Activated CD8-positive, alpha-beta memory T cell treated with anti-CD3 and anti-CD28 coated beads, Interleukin-2, amount 10 ng/mL, durations not matched to agents 7 days and 5 days (primary cell): ENCODE measurements at regions not wholly inside any gene's neighbourhood (a gene's known extent, or its start where the extent isn't known, plus 50 kb on each side); places are given as distances from the start of the nearest gene placed in this dataset.

ENCODE experiments used
- ATAC-seq: fragments of 150-1000 bp; cut with Tn5 transposase; one replicate; pipeline ENCODE4 v1.10.0; 2021; ENCODE audit warnings: moderate library complexity
- CTCF ChIA-PET: fragments of 350-600 bp; sonication (Branson Sonifier 250); formaldehyde crosslinking; loops from one replicate; lab custom pipeline; 2021; ENCODE audit warnings: antibody characterized with exemption; lab: Charles Lee
- DNase-seq: peaks from one replicate; pipeline ENCODE4 v3.0.0-alpha.2; 2020
- H3K27ac Mint-ChIP-seq: one replicate; pipeline ENCODE4 v1.8.0; 2021; ENCODE audit warnings: mild to moderate bottlenecking, mixed read lengths
- H3K27me3 Mint-ChIP-seq: one replicate; pipeline ENCODE4 v1.8.0; 2021; ENCODE audit warnings: mixed read lengths
- H3K36me3 Mint-ChIP-seq: one replicate; pipeline ENCODE4 v1.8.0; 2021; ENCODE audit warnings: mild to moderate bottlenecking, mixed read lengths
- H3K4me1 Mint-ChIP-seq: one replicate; pipeline ENCODE4 v1.8.0; 2021; ENCODE audit warnings: mixed read lengths
- H3K4me3 Mint-ChIP-seq: one replicate; pipeline ENCODE4 v1.8.0; 2021; ENCODE audit warnings: mild to moderate bottlenecking, moderate library complexity, mixed read lengths
- H3K9me3 Mint-ChIP-seq: one replicate; pipeline ENCODE4 v1.8.0; 2022; ENCODE audit warnings: low read depth, mixed read lengths

DNA sequence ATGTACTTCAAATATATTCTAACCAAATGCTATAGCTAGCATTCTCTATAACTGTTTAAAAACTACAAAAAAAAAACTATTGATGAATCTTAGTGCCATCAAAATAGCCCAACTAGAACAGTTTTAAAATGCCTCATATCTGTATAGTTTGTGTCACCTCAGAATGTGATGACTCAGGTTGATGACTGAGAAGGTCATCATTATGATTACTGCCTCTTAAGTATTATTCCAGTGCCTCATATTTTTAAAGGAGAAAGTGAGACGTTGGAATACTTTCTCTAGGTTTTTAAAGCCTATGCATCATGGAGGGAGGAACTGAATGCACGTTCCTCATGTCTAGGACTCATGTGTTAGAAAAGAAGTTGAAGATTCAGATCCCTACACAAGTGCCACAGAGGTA, 88.2 kb downstream of the TMA16 start:
- Mint-ChIP-seq H3K36me3 (no peaks in the 10 kb centered on the region), H3K9me3 (no peaks in the 10 kb centered on the region), H3K27me3 (no peaks in the 10 kb centered on the region), H3K27ac (no peak overlapping the region), H3K4me3 (no peak overlapping the region), H3K4me1 (no peaks in the 10 kb centered on the region)
- CTCF ChIA-PET, result no interaction called here
- DNase-seq (no peak), ATAC-seq (no peak)

GRCh38 chr4:163587867-163588266, 93.4 kb downstream of the TMA16 start:
- no peak for ATAC-seq
- no peaks in the 10 kb centered on the region for H3K27me3 Mint-ChIP-seq

DNA sequence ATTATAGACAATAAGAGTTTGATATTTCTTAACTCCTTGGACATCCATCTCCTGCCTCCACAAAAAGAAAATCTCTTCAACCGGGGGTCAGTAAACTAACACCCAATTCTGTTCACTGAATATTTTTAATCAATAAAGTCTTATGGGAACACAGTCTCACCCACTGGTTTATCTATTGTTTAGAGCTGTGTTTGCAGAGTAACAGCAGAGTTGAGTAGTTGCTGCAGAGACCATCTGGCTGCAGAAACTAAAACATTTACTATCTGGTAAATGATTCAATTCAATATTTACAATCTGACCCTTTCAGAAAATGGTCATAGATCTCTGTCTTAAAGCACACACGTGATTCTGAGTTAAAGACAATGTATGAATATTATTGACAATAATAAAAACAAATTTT, 94.0 kb downstream of the TMA16 start:
- no peak overlapping the region for H3K4me3 Mint-ChIP-seq
- H3K4me1 Mint-ChIP-seq, result no peaks in the 10 kb centered on the region
- CTCF ChIA-PET, result no interaction called here

More at GRCh38 chr4:163587867-163588266, 93.4 kb downstream of the TMA16 start:
- Mint-ChIP-seq H3K9me3 (no peaks in the 10 kb centered on the region), H3K4me3 (no peak overlapping the region), H3K27ac (no peak overlapping the region), H3K4me1 (no peaks in the 10 kb centered on the region), H3K36me3 (no peaks in the 10 kb centered on the region)
- DNase-seq, result no peak
- CTCF ChIA-PET, result no interaction called here

DNA sequence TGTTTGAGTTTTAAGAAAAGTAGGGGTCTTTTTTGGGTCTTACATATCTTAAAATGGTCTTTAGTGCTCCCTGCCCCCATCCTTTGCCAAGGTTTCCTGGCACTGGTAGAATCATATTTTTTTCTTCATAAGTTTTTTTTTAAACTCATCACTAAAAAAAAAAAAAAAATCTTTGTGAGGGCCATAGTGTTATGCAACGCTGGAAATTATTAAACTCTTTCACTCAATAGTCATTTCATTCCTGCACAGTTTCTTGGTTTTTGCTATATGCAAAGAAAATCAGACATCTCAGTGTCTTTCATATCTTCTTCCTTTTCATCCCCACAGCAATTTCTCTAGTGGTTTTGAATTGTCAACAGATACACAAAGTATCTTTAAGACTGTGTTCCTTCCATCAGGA, 95.6 kb downstream of the TMA16 start:
- Mint-ChIP-seq H3K4me3 (no peak overlapping the region), H3K4me1 (no peaks in the 10 kb centered on the region), H3K27me3 (no peaks in the 10 kb centered on the region), H3K27ac (no peak overlapping the region), H3K9me3 (no peaks in the 10 kb centered on the region), H3K36me3 (no peaks in the 10 kb centered on the region)
- no peak for ATAC-seq
- no peak for DNase-seq
- CTCF ChIA-PET, result no interaction called here

More for the DNA sequence above, 94.0 kb downstream of the TMA16 start:
- Mint-ChIP-seq H3K9me3 (no peaks in the 10 kb centered on the region), H3K27ac (no peak overlapping the region), H3K27me3 (no peaks in the 10 kb centered on the region), H3K36me3 (no peaks in the 10 kb centered on the region)
- DNase-seq (no peak), ATAC-seq (no peak)

DNA sequence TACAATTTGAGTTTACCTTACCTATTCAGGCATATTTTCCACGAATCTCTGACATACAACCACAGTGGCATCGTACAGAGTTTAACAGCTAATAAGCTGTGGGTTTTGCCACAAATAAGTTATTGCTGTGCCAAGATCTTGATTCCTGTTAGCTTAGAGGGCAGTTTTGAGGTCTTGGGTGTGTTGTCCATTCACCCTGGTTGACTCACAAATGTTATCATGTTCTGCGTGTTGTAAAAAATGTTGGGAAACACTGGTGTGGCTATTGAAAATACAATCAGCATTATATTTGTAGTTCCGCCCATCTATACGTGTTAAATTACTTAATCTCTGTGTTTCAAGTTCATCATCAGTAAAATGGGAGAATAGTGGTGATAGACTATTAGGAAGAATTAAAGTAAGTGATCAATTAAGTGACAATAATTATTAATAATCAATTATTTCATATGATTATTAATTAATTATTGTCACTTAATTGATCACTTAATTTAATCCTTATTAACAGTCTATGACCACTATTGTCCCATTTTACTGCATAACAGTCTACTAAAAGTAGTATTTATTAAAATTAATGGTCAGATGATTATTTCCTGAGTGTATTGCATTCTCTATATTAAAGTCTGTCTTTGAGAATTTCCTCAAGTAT, 96.3 kb downstream of the TMA16 start:
- ATAC-seq (no peak), DNase-seq (no peak)
- CTCF ChIA-PET, result interaction anchor here (1.1 kb wide), 1 partner anchor 40 kb away, joined by 4 read pairs; no protein-coding TSS in a partner anchor
- no peaks in the 10 kb centered on the region for H3K27me3 Mint-ChIP-seq
- no peaks in the 10 kb centered on the region for H3K9me3 Mint-ChIP-seq
- no peaks in the 10 kb centered on the region for H3K4me1 Mint-ChIP-seq
- no peaks in the 10 kb centered on the region for H3K36me3 Mint-ChIP-seq
- no peak overlapping the region for H3K4me3 Mint-ChIP-seq
- H3K27ac Mint-ChIP-seq, result no peak overlapping the region

- Mint-ChIP-seq H3K36me3 (no peaks in the 10 kb centered on the region), H3K27ac (no peak overlapping the region), H3K9me3 (no peaks in the 10 kb centered on the region), H3K4me3 (no peak overlapping the region), H3K27me3 (no peaks in the 10 kb centered on the region), H3K4me1 (no peaks in the 10 kb centered on the region)
- CTCF ChIA-PET, result interaction anchor here (1.1 kb wide), 1 partner anchor 41 kb away, joined by 4 read pairs; no protein-coding TSS in a partner anchor
- no peak for ATAC-seq
- no peak for DNase-seq
Measured at GRCh38 chr4:163591614-163592020, 97.1 kb downstream of the TMA16 start.

GRCh38 chr4:163592212-163592611, 97.7 kb downstream of the TMA16 start:
- no peak for ATAC-seq

GRCh38 chr4:163595580-163595979, 101.1 kb downstream of the TMA16 start:
- Mint-ChIP-seq H3K4me3 (no peak overlapping the region), H3K27me3 (no peaks in the 10 kb centered on the region), H3K36me3 (no peaks in the 10 kb centered on the region), H3K4me1 (no peaks in the 10 kb centered on the region), H3K9me3 (no peaks in the 10 kb centered on the region), H3K27ac (no peak overlapping the region)
- no peak for ATAC-seq
- CTCF ChIA-PET, result no interaction called here
- DNase-seq, result no peak

More at GRCh38 chr4:163592212-163592611, 97.7 kb downstream of the TMA16 start:
- CTCF ChIA-PET, result no interaction called here
- DNase-seq, result no peak
- Mint-ChIP-seq H3K4me3 (no peak overlapping the region), H3K4me1 (no peaks in the 10 kb centered on the region), H3K27ac (no peak overlapping the region), H3K9me3 (no peaks in the 10 kb centered on the region), H3K36me3 (no peaks in the 10 kb centered on the region), H3K27me3 (no peaks in the 10 kb centered on the region)

GRCh38 chr4:163598028-163598427, 103.5 kb downstream of the TMA16 start:
- no peak overlapping the region for H3K27ac Mint-ChIP-seq
- no peaks in the 10 kb centered on the region for H3K4me1 Mint-ChIP-seq
- ATAC-seq (no peak), DNase-seq (no peak)
- CTCF ChIA-PET, result no interaction called here
- H3K36me3 Mint-ChIP-seq, result no peaks in the 10 kb centered on the region
- no peaks in the 10 kb centered on the region for H3K9me3 Mint-ChIP-seq
- no peak overlapping the region for H3K4me3 Mint-ChIP-seq
- H3K27me3 Mint-ChIP-seq, result no peaks in the 10 kb centered on the region

DNA sequence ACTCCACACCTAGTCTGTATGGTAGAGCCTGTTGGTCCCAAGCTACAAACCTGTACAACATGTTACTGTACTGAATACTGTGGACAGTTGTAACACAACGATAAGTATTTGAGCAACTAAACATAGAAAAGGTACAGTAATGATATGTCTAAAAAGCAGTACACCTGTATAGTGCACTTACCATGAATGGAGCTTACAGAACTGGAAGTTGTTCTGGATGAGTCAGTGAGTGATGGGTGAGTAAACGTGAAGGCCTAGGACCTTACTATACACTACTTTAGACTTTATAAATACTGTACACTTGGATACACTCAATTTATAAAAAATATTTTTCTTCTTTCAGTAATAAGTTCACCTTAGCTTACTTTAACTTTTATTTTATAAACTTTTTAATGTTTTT, 104.0 kb downstream of the TMA16 start:
- no peak overlapping the region for H3K27ac Mint-ChIP-seq
- DNase-seq (no peak), ATAC-seq (no peak)
- no peaks in the 10 kb centered on the region for H3K4me1 Mint-ChIP-seq
- no peaks in the 10 kb centered on the region for H3K9me3 Mint-ChIP-seq
- H3K4me3 Mint-ChIP-seq, result no peak overlapping the region
- no peaks in the 10 kb centered on the region for H3K36me3 Mint-ChIP-seq
- H3K27me3 Mint-ChIP-seq, result no peaks in the 10 kb centered on the region
- CTCF ChIA-PET, result interaction anchor here (1.1 to 1.7 kb wide), 2 partner anchors 13 to 48 kb away, joined by 3 to 5 read pairs; no protein-coding TSS in a partner anchor

DNA sequence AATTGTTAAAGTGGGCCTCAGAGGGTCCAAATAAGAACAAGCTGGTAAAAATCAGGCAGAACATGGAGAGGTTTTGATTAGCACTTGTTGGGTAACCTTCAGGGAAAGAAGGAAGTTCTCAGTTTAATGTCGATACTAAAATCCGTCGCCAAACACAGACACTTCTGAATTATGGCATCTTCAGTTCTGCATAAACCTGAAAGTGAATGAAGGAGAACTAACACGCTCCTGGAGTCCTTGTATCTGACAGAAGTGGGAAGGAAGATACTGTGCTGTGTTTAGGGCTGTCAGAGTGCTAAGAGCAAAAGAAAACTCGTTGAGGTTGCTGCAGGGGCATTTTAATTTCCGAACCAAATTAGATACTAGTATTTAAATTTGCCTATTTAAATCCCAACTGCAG, 106.2 kb downstream of the TMA16 start:
- CTCF ChIA-PET, result no interaction called here
- no peaks in the 10 kb centered on the region for H3K4me1 Mint-ChIP-seq
- H3K27ac Mint-ChIP-seq, result no peak overlapping the region
- no peaks in the 10 kb centered on the region for H3K9me3 Mint-ChIP-seq
- H3K27me3 Mint-ChIP-seq, result no peaks in the 10 kb centered on the region
- ATAC-seq (no peak), DNase-seq (no peak)
- no peaks in the 10 kb centered on the region for H3K36me3 Mint-ChIP-seq
- H3K4me3 Mint-ChIP-seq, result no peak overlapping the region

- Mint-ChIP-seq H3K9me3 (no peaks in the 10 kb centered on the region), H3K27me3 (no peaks in the 10 kb centered on the region), H3K27ac (no peak overlapping the region), H3K4me1 (peaks cover 3% of the 10 kb centered on the region), H3K4me3 (no peak overlapping the region), H3K36me3 (no peaks in the 10 kb centered on the region)
- CTCF ChIA-PET, result no interaction called here
- ATAC-seq (no peak), DNase-seq (no peak)
Measured at GRCh38 chr4:163603257-163603656, 108.8 kb downstream of the TMA16 start.

DNA sequence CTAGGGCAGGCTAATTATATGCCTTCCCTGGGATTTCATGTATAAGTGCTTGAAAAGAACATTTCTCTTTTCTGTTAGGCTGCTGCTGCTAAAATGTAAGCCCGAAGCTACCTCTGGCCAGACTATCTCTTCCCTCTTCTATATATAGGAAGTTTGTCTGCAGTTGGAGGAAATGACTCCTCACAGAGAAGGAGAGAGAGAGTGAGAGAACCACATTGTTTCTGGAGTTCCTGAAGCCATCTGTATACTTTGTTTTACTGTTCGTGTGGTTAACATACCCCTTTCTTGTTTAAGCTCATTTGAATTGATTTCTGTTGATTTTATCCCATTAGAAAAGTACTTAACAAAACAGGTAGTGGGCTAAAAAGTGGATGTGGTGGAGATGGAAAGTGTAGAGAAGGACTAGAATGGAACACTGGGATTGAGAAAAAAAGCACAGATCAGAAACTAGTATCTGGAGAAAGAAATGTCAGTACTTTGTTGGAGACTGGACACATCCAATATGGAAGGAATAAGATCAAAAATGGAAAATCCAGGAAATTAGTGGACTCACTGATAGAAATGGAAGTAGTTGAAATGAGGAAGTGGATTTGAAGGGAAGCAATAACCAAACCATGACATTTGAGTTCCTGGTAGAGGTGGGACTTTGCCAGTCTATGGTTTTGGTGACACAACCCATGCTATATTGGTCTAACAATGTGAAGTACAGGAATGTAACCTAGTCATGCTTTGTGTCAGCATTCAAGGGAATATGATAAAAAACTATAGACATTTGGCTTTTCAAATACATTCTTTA, 112.6 kb downstream of the TMA16 start:
- ATAC-seq (no peak), DNase-seq (no peak)
- Mint-ChIP-seq H3K4me1 (peaks cover 3% of the 10 kb centered on the region), H3K36me3 (no peaks in the 10 kb centered on the region), H3K27me3 (no peaks in the 10 kb centered on the region), H3K9me3 (no peaks in the 10 kb centered on the region), H3K4me3 (no peak overlapping the region), H3K27ac (no peak overlapping the region)
- CTCF ChIA-PET, result no interaction called here

DNA sequence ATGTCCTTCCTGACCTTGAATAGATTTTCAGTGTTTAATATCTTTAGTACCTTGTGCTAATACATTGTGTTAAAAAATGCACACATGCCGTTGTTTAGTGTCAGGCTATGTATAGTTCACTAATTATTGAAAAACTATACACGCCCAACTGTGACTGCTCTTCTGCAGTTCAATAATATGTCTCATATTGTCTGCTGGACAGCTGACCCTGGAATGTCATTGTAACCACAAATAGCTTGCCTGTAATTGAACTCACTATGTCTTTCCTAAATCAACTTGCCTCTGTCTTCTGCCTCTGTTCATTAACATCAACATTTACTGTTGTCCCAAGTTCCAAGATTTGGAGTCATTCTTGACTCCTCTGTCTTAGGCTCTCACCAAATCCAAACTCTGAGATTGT, 114.5 kb downstream of the TMA16 start:
- CTCF ChIA-PET, result no interaction called here
- H3K4me1 Mint-ChIP-seq, result peaks cover 3% of the 10 kb centered on the region

More for the DNA sequence above, 114.5 kb downstream of the TMA16 start:
- DNase-seq (no peak), ATAC-seq (no peak)
- no peak overlapping the region for H3K27ac Mint-ChIP-seq
- no peaks in the 10 kb centered on the region for H3K9me3 Mint-ChIP-seq
- no peaks in the 10 kb centered on the region for H3K36me3 Mint-ChIP-seq
- H3K27me3 Mint-ChIP-seq, result no peaks in the 10 kb centered on the region
- no peak overlapping the region for H3K4me3 Mint-ChIP-seq
